HCT116 (cell line): ENCODE measurements at regions not wholly inside any gene's neighbourhood (a gene's known extent, or its start where the extent isn't known, plus 50 kb on each side); places are given as distances from the start of the nearest gene placed in this dataset.

Experiments
- CTCF ChIP-seq, 3 experiments: fragments of 200-600 bp in 1 of 3; sonication (generic) in 1 of 3; IDR thresholded peaks in 2 of 3; conservative IDR thresholded peaks in 1 of 3; 2 replicates each; pipeline ENCODE4 v1.5.1; 2012 to 2017; ENCODE audit warnings: low read depth in 2 of 3, low read length in 2 of 3, antibody characterized with exemption in 1 of 3, borderline replicate concordance in 1 of 3, control low read depth in 1 of 3, mild to moderate bottlenecking in 1 of 3, mixed read lengths in 1 of 3, mixed run types in 1 of 3, moderate library complexity in 1 of 3; ENCODE audit not compliant: insufficient read depth in 1 of 3
- EGR1 ChIP-seq: IDR thresholded peaks from 2 replicates; pipeline ENCODE4 v1.6.1; 2012; ENCODE audit warnings: low read depth
- POLR2A ChIP-seq: IDR thresholded peaks from 2 replicates; pipeline ENCODE4 v1.7.0; 2011; ENCODE audit warnings: borderline replicate concordance; ENCODE audit not compliant: insufficient read depth, insufficient read length; ENCODE audit errors: extremely low read depth
- SRF ChIP-seq: IDR thresholded peaks from 2 replicates; pipeline ENCODE4 v1.6.1; 2012; ENCODE audit warnings: low read depth
- TCF7L2 ChIP-seq: IDR thresholded peaks from 2 replicates; pipeline ENCODE4 v1.7.0; 2011; ENCODE audit warnings: borderline replicate concordance, inconsistent platforms; ENCODE audit not compliant: insufficient read depth, insufficient read length; ENCODE audit errors: extremely low read depth
- TF ChIP-seq, protein P1 (sequence below): IDR thresholded peaks from 2 replicates; pipeline ENCODE4 v1.6.1; 2012

GRCh38 chr4:123777373-123777772, 380.8 kb downstream of the SPRY1 start:
- no peak for TF ChIP-seq CTCF (IDR thresholded peaks at IDR 0.05 in 2 of 3, conservative IDR thresholded peaks at IDR 0.05 in 1 of 3; ENCODE audit: borderline replicate concordance in 1 of 3, insufficient read depth in 1 of 3, low read depth in 2 of 3, low read length in 2 of 3)
- no peak for TF ChIP-seq POLR2A
- no peak for TF ChIP-seq TCF7L2
- no peak for TF ChIP-seq EGR1
- no peak for TF ChIP-seq SRF
- TF ChIP-seq, protein P1, sequence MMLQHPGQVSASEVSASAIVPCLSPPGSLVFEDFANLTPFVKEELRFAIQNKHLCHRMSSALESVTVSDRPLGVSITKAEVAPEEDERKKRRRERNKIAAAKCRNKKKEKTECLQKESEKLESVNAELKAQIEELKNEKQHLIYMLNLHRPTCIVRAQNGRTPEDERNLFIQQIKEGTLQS: no peak
